ENCODE measurements at regions not wholly inside any gene's neighbourhood (a gene's known extent, or its start where the extent isn't known, plus 50 kb on each side); places are given as distances from the start of the nearest gene placed in this dataset.

GRCh38 chr6:19714434-19715166 lies 122.6 kb upstream of the ID4 start:
- no peak for TF ChIP-seq CTCF (IDR thresholded peaks at IDR 0.05; ENCODE audit: low read depth, low read length)
- no peak for TF ChIP-seq POLR2A (IDR thresholded peaks at IDR 0.05; ENCODE audit: extremely low read depth, insufficient read length)
- TF ChIP-seq MAX (IDR thresholded peaks at IDR 0.05; ENCODE audit: low read depth, low read length), result no peak
